PC-9 (cell line): ENCODE measurements at regions not wholly inside any gene's neighbourhood (a gene's known extent, or its start where the extent isn't known, plus 50 kb on each side); places are given as distances from the start of the nearest gene placed in this dataset.

Source experiments
- BruUV-seq: library from RNA; stranded (reverse); fragments of 400-500 nt; replicated peaks from 2 replicates; lab custom pipeline; 2021; lab: Mats Ljungman, UMichigan
- CTCF ChIA-PET: fragments of 300-600 bp; sonication (Branson Sonifier 250); formaldehyde crosslinking; loops from one replicate; lab custom pipeline; 2022; ENCODE audit warnings: antibody characterized with exemption; lab: Charles Lee
- POLR2A ChIA-PET: fragments of 300-600 bp; sonication (Branson Sonifier 250); formaldehyde crosslinking; loops from one replicate; lab custom pipeline; 2022; ENCODE audit warnings: antibody characterized with exemption; ENCODE audit not compliant: unreplicated experiment; lab: Charles Lee
- DNase-seq, 2 experiments: peaks; one replicate each; pipeline versions ENCODE4 v3.0.0 to v3.0.0-alpha.2; 2015 to 2022; ENCODE audit warnings: mixed read lengths in 1 of 2
- H2AFZ ChIP-seq: fragments of 200-600 bp; sonication (generic); 2 replicates; pipeline ENCODE4 v1.8.1; 2017; ENCODE audit warnings: antibody characterized with exemption
- H3F3A ChIP-seq: fragments of 200-600 bp; sonication (generic); 2 replicates; pipeline ENCODE4 v1.8.1; 2017; ENCODE audit warnings: antibody characterized with exemption, mild to moderate bottlenecking, low read depth; ENCODE audit not compliant: insufficient read depth
- H3K27ac ChIP-seq: fragments of 200-600 bp; sonication (generic); 2 replicates; pipeline ENCODE4 v1.6.1; 2016; ENCODE audit warnings: mixed run types
- H3K27me3 ChIP-seq: fragments of 200-600 bp; sonication (generic); 2 replicates; pipeline ENCODE4 v1.6.1; 2016; ENCODE audit warnings: low read depth, mixed run types; ENCODE audit not compliant: insufficient read depth
- H3K36me3 ChIP-seq: fragments of 200-600 bp; sonication (generic); 2 replicates; pipeline ENCODE4 v1.6.1; 2016; ENCODE audit warnings: low read depth, mixed run types
- H3K4me1 ChIP-seq: fragments of 200-600 bp; sonication (generic); replicated peaks from 2 replicates; pipeline ENCODE4 v1.6.1; 2016; ENCODE audit warnings: mixed run types; ENCODE audit not compliant: insufficient read depth
- H3K4me2 ChIP-seq: fragments of 200-600 bp; sonication (generic); 2 replicates; pipeline ENCODE4 v1.6.1; 2017; ENCODE audit warnings: mixed run types
- H3K4me3 ChIP-seq: fragments of 200-600 bp; sonication (generic); 2 replicates; pipeline ENCODE4 v1.6.1; 2016; ENCODE audit warnings: mixed run types
- H3K79me2 ChIP-seq: fragments of 200-600 bp; sonication (generic); 2 replicates; pipeline ENCODE4 v1.6.1; 2017; ENCODE audit warnings: low read depth, mixed run types
- H3K9me2 ChIP-seq: fragments of 200-600 bp; sonication (generic); 2 replicates; pipeline ENCODE4 v1.8.1; 2017; ENCODE audit warnings: mild to moderate bottlenecking; ENCODE audit not compliant: insufficient read depth
- H3K9me3 ChIP-seq: fragments of 200-600 bp; sonication (generic); 2 replicates; pipeline ENCODE4 v1.8.1; 2016; ENCODE audit warnings: low read depth; ENCODE audit not compliant: insufficient read depth
- H4K20me1 ChIP-seq: fragments of 200-600 bp; sonication (generic); 2 replicates; pipeline ENCODE4 v1.8.1; 2017; ENCODE audit not compliant: insufficient read depth
- CTCF ChIP-seq: fragments of 200-600 bp; sonication (generic); conservative IDR thresholded peaks from 2 replicates; pipeline ENCODE4 v1.6.1; 2017; ENCODE audit warnings: mixed run types, antibody characterized with exemption, mild to moderate bottlenecking, moderate library complexity
- EZH2 ChIP-seq: fragments of 200-600 bp; sonication (generic); IDR thresholded peaks from 2 replicates; pipeline ENCODE4 v1.8.0; 2017; ENCODE audit warnings: antibody characterized with exemption, low read depth
- intact Hi-C: fragments of 100-400 bp; cut with micrococcal nuclease; formaldehyde crosslinking; loops from one replicate; pipeline ENCODE4 v1.10.0; 2022; ENCODE audit not compliant: unreplicated experiment

- Histone ChIP-seq H3K9me3 (no peaks in the 10 kb centered on the region), H3K27ac (no peak overlapping the region), H3K36me3 (no peaks in the 10 kb centered on the region), H4K20me1 (no peaks in the 10 kb centered on the region), H3K27me3 (no peaks in the 10 kb centered on the region), H3K9me2 (no peaks in the 10 kb centered on the region), H2AFZ (no peak overlapping the region), H3K79me2 (peaks cover 72% of the 10 kb centered on the region), H3K4me2 (no peak overlapping the region), H3K4me3 (no peak overlapping the region), H3K4me1 (peaks cover 45% of the 10 kb centered on the region), H3F3A (peaks cover 43% of the 10 kb centered on the region)
- ChIA-PET POLR2A (no interaction called here), CTCF (no interaction called here)
- DNase-seq, result no peak
- TF ChIP-seq CTCF (0 out of 2 replicates have a peak, but pooled peaks have one; percentile 16), EZH2 (no peak)
- intact Hi-C loops, result loop anchor here (10.0 kb wide), 2 partner anchors 94 to 604 kb away; partner anchors contain the start of gene PRIM2
- BruUV-seq, result no TSS peak
Observed at GRCh38 chr6:56710967-56711366, 68.3 kb upstream of the DST start.

- Histone ChIP-seq H4K20me1 (no peaks in the 10 kb centered on the region), H3K4me3 (no peak overlapping the region), H3K4me1 (peaks cover 32% of the 10 kb centered on the region), H3K27me3 (no peaks in the 10 kb centered on the region), H3K4me2 (no peak overlapping the region), H3K9me2 (no peaks in the 10 kb centered on the region), H3K9me3 (no peaks in the 10 kb centered on the region), H3K36me3 (no peaks in the 10 kb centered on the region), H3K27ac (no peak overlapping the region; the same call in 1 of the 2 replicates), H2AFZ (no peak overlapping the region), H3K79me2 (peaks cover 64% of the 10 kb centered on the region), H3F3A (peaks cover 30% of the 10 kb centered on the region)
- POLR2A ChIA-PET, result no interaction called here
- TF ChIP-seq CTCF, result no peak
- no peak for TF ChIP-seq EZH2
- BruUV-seq, result no TSS peak
- intact Hi-C loops, result loop anchor here (10.0 kb wide), 2 partner anchors 95 to 605 kb away; partner anchors contain the start of gene PRIM2
- no peak for DNase-seq
- CTCF ChIA-PET, result interaction anchor here (0.5 to 0.9 kb wide), 2 partner anchors 48 to 54 kb away, joined by 3 read pairs; no protein-coding TSS in a partner anchor
Observed at GRCh38 chr6:56709650-56710049, 67.0 kb upstream of the DST start.

- H4K20me1 ChIP-seq, result no peaks in the 10 kb centered on the region
- no TSS peak for BruUV-seq
- no peak overlapping the region for H2AFZ ChIP-seq
- DNase-seq, result peak in 1 of 2 experiments; percentile 56
- H3K4me2 ChIP-seq, result 0 out of 2 replicates have a peak overlapping the region, but pooled peaks have one; percentile 11
- H3K4me3 ChIP-seq, result no peak overlapping the region
- H3K36me3 ChIP-seq, result no peaks in the 10 kb centered on the region
- CTCF ChIA-PET, result interaction anchor here (0.6 to 0.8 kb wide), 3 partner anchors 51 to 143 kb away, joined by 3 read pairs; no protein-coding TSS in a partner anchor
- no peaks in the 10 kb centered on the region for H3K27me3 ChIP-seq
- TF ChIP-seq EZH2 (no peak), CTCF (peak; percentile 75)
- H3K9me2 ChIP-seq, result no peaks in the 10 kb centered on the region
- peak overlapping the region; percentile 21 for H3K27ac ChIP-seq
- peaks cover 58% of the 10 kb centered on the region for H3K79me2 ChIP-seq
- POLR2A ChIA-PET, result interaction anchor here (0.7 kb wide), 1 partner anchor 20 kb away, joined by 8 read pairs; no protein-coding TSS in a partner anchor
- no peaks in the 10 kb centered on the region for H3K9me3 ChIP-seq
- peaks cover 23% of the 10 kb centered on the region for H3F3A ChIP-seq
- H3K4me1 ChIP-seq, result peaks cover 25% of the 10 kb centered on the region
- intact Hi-C loops, result no loop called here
Observed at GRCh38 chr6:56708810-56709597, 66.3 kb upstream of the DST start.
